NCI-H524 treated with DMSO at 0.1 percent for 48 hours (cell line): ENCODE measurements at regions not wholly inside any gene's neighbourhood (a gene's known extent, or its start where the extent isn't known, plus 50 kb on each side); places are given as distances from the start of the nearest gene placed in this dataset.
"Not testable (repeated sequence)": the region's sequence is repeated elsewhere in the genome, so short reads cannot be mapped to it uniquely, and the experiment has no call there.

Experiments
- DNase-seq: peaks from one replicate; lab custom pipeline; 2025; lab: John Stamatoyannopoulos, UW

- DNase-seq: no peak
Measured at GRCh38 chr6:90914312-90914711, 327.4 kb upstream of the MAP3K7 start.

- DNase-seq: no peak
Measured at GRCh38 chr6:90913266-90913960, 326.5 kb upstream of the MAP3K7 start.

GRCh38 chr6:90911642-90912041, 324.8 kb upstream of the MAP3K7 start:
- no peak for DNase-seq

GRCh38 chr6:90910893-90911292, 324.0 kb upstream of the MAP3K7 start:
- DNase-seq: no peak

GRCh38 chr6:90907931-90908655, 321.2 kb upstream of the MAP3K7 start:
- no peak for DNase-seq

GRCh38 chr6:90905351-90905750, 318.5 kb upstream of the MAP3K7 start:
- no peak for DNase-seq

- DNase-seq: no peak
Measured at GRCh38 chr6:90900034-90900433, 313.2 kb upstream of the MAP3K7 start.

- DNase-seq: no peak
Measured at GRCh38 chr6:90898763-90899162, 311.9 kb upstream of the MAP3K7 start.

GRCh38 chr6:90896075-90896547, 309.2 kb upstream of the MAP3K7 start:
- DNase-seq: no peak

GRCh38 chr6:90895299-90896074, 308.6 kb upstream of the MAP3K7 start:
- no peak for DNase-seq

- DNase-seq: no peak
Measured at GRCh38 chr6:90894285-90895130, 307.6 kb upstream of the MAP3K7 start.

- DNase-seq: no peak
Measured at GRCh38 chr6:90893400-90893799, 306.5 kb upstream of the MAP3K7 start.

GRCh38 chr6:90892271-90892670, 305.4 kb upstream of the MAP3K7 start:
- peak; percentile 71 for DNase-seq

GRCh38 chr6:90891355-90891754, 304.5 kb upstream of the MAP3K7 start:
- DNase-seq: no peak

GRCh38 chr6:90890683-90891330, 303.9 kb upstream of the MAP3K7 start:
- no peak for DNase-seq

GRCh38 chr6:90887764-90888163, 300.9 kb upstream of the MAP3K7 start:
- no peak for DNase-seq

GRCh38 chr6:90885611-90886056, 298.8 kb upstream of the MAP3K7 start:
- DNase-seq: no peak

- DNase-seq: not testable (repeated sequence)
Measured at GRCh38 chr6:90885137-90885536, 298.3 kb upstream of the MAP3K7 start.

GRCh38 chr6:90877616-90878015, 290.7 kb upstream of the MAP3K7 start:
- no peak for DNase-seq

GRCh38 chr6:90874931-90875330, 288.1 kb upstream of the MAP3K7 start:
- no peak for DNase-seq

- no peak for DNase-seq
Measured at GRCh38 chr6:90872981-90873380, 286.1 kb upstream of the MAP3K7 start.
